ENCODE measurements at regions not wholly inside any gene's neighbourhood (a gene's known extent, or its start where the extent isn't known, plus 50 kb on each side); places are given as distances from the start of the nearest gene placed in this dataset.

- no peak for DNase-seq
These were observed 183.0 kb upstream of the FOXN3 start for GRCh38 chr14:89600029-89600428.

GRCh38 chr14:89598548-89599186 is 181.6 kb upstream of the FOXN3 start:
- DNase-seq: no peak

GRCh38 chr14:89592961-89593360 is 175.9 kb upstream of the FOXN3 start:
- no peak for DNase-seq

GRCh38 chr14:89589400-89590118 is 172.5 kb upstream of the FOXN3 start:
- DNase-seq: no peak

GRCh38 chr14:89588840-89589296 is 171.8 kb upstream of the FOXN3 start:
- DNase-seq: no peak

GRCh38 chr14:89588016-89588415 is 171.0 kb upstream of the FOXN3 start:
- DNase-seq: no peak

GRCh38 chr14:89587136-89587420 is 170.0 kb upstream of the FOXN3 start:
- DNase-seq: no peak

- peak; percentile 3 for DNase-seq
These were observed 169.5 kb upstream of the FOXN3 start for GRCh38 chr14:89586258-89587135.

GRCh38 chr14:89578156-89578555 is 161.1 kb upstream of the FOXN3 start:
- no peak for DNase-seq

GRCh38 chr14:89576960-89577359 is 159.9 kb upstream of the FOXN3 start:
- DNase-seq: no peak

- DNase-seq: no peak
These were observed 159.3 kb upstream of the FOXN3 start for GRCh38 chr14:89576145-89576927.

GRCh38 chr14:89575386-89576061 is 158.5 kb upstream of the FOXN3 start:
- DNase-seq: no peak

- DNase-seq: no peak
These were observed 157.4 kb upstream of the FOXN3 start for GRCh38 chr14:89574420-89574819.

GRCh38 chr14:89573399-89573657 is 156.3 kb upstream of the FOXN3 start:
- no peak for DNase-seq

- no peak for DNase-seq
These were observed 155.8 kb upstream of the FOXN3 start for GRCh38 chr14:89572596-89573398.

GRCh38 chr14:89571491-89571890 is 154.5 kb upstream of the FOXN3 start:
- DNase-seq: no peak

GRCh38 chr14:89566644-89567415 is 149.8 kb upstream of the FOXN3 start:
- DNase-seq: no peak

- DNase-seq: no peak
These were observed 149.1 kb upstream of the FOXN3 start for GRCh38 chr14:89566180-89566579.

- no peak for DNase-seq
These were observed 148.6 kb upstream of the FOXN3 start for GRCh38 chr14:89565607-89566006.

- DNase-seq: no peak
These were observed 148.0 kb upstream of the FOXN3 start for GRCh38 chr14:89564989-89565388.
